Karpas-422 (cell line): ENCODE measurements at regions not wholly inside any gene's neighbourhood (a gene's known extent, or its start where the extent isn't known, plus 50 kb on each side); places are given as distances from the start of the nearest gene placed in this dataset.
"Not testable (repeated sequence)": the region's sequence is repeated elsewhere in the genome, so short reads cannot be mapped to it uniquely, and the experiment has no call there.

Experiments used
- DNase-seq: peaks from one replicate; pipeline ENCODE4 v3.0.0-alpha.2; 2015
- H2AFZ ChIP-seq: fragments of 200-600 bp; sonication (generic); 2 replicates; pipeline ENCODE4 v1.6.1; 2014; ENCODE audit warnings: antibody characterized with exemption, low read length, mixed read lengths
- H3K27ac ChIP-seq: fragments of 200-600 bp; sonication (generic); 2 replicates; pipeline ENCODE4 v1.5.1; 2014; ENCODE audit warnings: mild to moderate bottlenecking, low read length, moderate library complexity
- H3K27me3 ChIP-seq: fragments of 200-600 bp; sonication (generic); 2 replicates; pipeline ENCODE4 v1.6.1; 2014; ENCODE audit warnings: low read length, mixed read lengths
- H3K36me3 ChIP-seq: fragments of 200-600 bp; sonication (generic); 2 replicates; pipeline ENCODE4 v1.6.1; 2014; ENCODE audit warnings: low read length, mixed read lengths; ENCODE audit not compliant: insufficient read depth
- H3K4me1 ChIP-seq: fragments of 200-600 bp; sonication (generic); 2 replicates; pipeline ENCODE4 v1.6.1; 2014; ENCODE audit warnings: mild to moderate bottlenecking, low read length, mixed read lengths
- H3K4me2 ChIP-seq: fragments of 200-600 bp; sonication (generic); 2 replicates; pipeline ENCODE4 v1.6.1; 2014; ENCODE audit warnings: low read length, low read depth, mild to moderate bottlenecking; ENCODE audit not compliant: poor library complexity, severe bottlenecking
- H3K4me3 ChIP-seq: fragments of 200-600 bp; sonication (generic); 2 replicates; pipeline ENCODE4 v1.5.1; 2014; ENCODE audit warnings: mild to moderate bottlenecking, antibody characterized with exemption, low read length, mixed read lengths
- H3K79me2 ChIP-seq: fragments of 200-600 bp; sonication (generic); 2 replicates; pipeline ENCODE4 v1.6.1; 2014; ENCODE audit warnings: mild to moderate bottlenecking, low read length, mixed read lengths
- H3K9ac ChIP-seq: fragments of 200-600 bp; sonication (generic); 2 replicates; pipeline ENCODE4 v1.6.0; 2014; ENCODE audit warnings: low read length
- H3K9me2 ChIP-seq: fragments of 200-600 bp; sonication (generic), shearing (Covaris generic); replicated peaks from 2 replicates; pipeline ENCODE4 v1.6.0; 2014; ENCODE audit warnings: mild to moderate bottlenecking, low read length, moderate library complexity; ENCODE audit not compliant: insufficient read depth
- H3K9me3 ChIP-seq: fragments of 300-700, 200-600 bp; sonication (generic); 2 replicates; pipeline ENCODE4 v1.6.1; 2014; ENCODE audit warnings: low read length, mixed read lengths
- H4K20me1 ChIP-seq: fragments of 200-600 bp; sonication (generic); 2 replicates; pipeline ENCODE4 v1.6.1; 2014; ENCODE audit warnings: mild to moderate bottlenecking, antibody characterized with exemption, low read length, low read depth; ENCODE audit not compliant: insufficient read depth

DNA sequence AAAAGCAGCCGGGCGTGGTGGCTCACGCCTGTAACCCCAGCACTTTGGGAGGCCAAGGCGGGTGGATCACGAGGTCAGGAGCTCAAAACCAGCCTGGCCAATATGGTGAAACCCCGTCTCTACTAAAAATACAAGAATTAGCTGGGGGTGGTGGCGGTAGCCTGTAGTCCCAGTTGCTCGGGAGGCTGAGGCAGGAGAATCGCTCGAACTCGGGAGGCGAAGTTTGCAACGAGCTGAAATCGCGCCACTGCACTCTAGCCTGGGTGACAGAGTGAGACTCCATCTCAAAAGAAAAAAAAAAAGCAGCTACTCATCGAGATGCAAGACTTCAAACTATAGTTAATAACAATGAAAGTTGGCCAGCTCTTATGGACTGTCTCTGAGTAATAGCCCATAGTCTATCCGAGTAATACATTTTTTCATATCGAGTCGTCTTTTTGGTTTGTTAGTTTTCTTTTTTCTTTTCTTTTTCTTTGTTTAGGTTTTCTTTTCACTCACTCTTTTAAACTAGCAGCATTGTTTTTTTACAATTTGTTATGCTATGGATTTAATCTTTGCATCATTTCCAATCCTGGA, 58.4 kb upstream of the PRR5 start:
- not testable (repeated sequence) for H3K27me3 ChIP-seq

DNA sequence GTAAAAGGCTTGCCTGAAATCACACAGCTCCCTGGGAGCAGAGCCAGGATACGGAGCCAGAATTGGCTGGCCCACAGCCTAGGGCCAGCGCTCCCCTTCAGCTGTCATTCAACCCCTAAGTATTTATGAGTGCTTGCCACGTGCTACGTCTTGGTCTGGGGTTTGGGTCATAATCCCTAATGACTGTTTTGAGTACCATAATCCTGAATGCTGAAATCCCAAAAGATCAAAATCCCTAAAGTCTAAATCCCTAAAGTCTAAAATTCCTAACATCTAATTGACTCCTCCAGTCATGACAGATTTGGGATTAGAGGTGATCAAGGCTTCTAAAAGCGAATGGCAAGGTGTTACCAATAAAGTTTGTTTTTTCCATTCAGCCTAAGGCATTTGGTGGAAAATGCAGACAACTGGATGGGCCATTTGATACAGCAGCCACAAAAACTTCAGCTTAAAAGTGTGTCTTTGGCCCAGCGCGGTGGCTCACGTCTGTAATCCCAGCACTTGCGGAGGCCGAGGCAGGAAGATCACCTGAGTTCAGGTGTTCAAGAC, 59.8 kb upstream of the PRR5 start:
- H3K4me2 ChIP-seq: no peak overlapping the region
- H3K79me2 ChIP-seq: no peaks in the 10 kb centered on the region
- H3K9me2 ChIP-seq: no peaks in the 10 kb centered on the region
- no peaks in the 10 kb centered on the region for H4K20me1 ChIP-seq
- no peak overlapping the region for H3K27ac ChIP-seq
- DNase-seq: no peak
- no peak overlapping the region for H3K9ac ChIP-seq
- no peaks in the 10 kb centered on the region for H3K9me3 ChIP-seq
- no peak overlapping the region for H2AFZ ChIP-seq
- H3K36me3 ChIP-seq: no peaks in the 10 kb centered on the region
- H3K27me3 ChIP-seq: no peaks in the 10 kb centered on the region
- H3K4me3 ChIP-seq: no peak overlapping the region
- H3K4me1 ChIP-seq: no peaks in the 10 kb centered on the region

More for the DNA sequence above, 58.4 kb upstream of the PRR5 start:
- not testable (repeated sequence) for H3K9me3 ChIP-seq, H3K4me2 ChIP-seq, H2AFZ ChIP-seq, H3K79me2 ChIP-seq, H3K4me1 ChIP-seq, H3K27ac ChIP-seq, H4K20me1 ChIP-seq, H3K36me3 ChIP-seq, H3K9me2 ChIP-seq, H3K9ac ChIP-seq, H3K4me3 ChIP-seq, DNase-seq

DNA sequence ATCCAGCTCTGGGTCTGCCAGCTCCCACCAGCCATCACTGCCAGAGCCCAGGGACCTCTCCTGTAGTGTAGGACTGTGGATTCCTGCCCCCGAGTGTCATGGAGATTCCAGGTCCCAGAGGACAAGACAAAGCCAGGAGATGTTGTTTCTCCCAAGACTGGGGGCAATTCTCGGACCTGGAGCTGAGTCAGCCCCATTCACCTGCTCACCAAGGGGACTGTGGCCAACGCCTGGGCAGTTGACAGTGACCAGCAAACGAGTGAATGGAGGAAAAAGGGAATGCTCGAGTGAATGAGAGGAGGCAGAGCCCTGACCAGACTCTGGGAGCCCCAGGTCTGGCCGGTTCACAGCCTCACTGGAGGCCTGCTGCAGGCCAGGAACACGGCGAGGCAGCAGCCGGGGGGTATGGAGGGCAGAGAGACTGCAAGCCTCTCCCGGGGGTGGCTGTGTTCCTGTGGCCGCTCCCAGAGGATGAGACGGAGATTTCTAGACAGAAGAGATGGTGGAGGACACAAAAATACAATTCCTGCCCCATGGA, 61.3 kb upstream of the PRR5 start:
- H3K9me3 ChIP-seq: no peaks in the 10 kb centered on the region
- DNase-seq: no peak
- H4K20me1 ChIP-seq: no peaks in the 10 kb centered on the region

DNA sequence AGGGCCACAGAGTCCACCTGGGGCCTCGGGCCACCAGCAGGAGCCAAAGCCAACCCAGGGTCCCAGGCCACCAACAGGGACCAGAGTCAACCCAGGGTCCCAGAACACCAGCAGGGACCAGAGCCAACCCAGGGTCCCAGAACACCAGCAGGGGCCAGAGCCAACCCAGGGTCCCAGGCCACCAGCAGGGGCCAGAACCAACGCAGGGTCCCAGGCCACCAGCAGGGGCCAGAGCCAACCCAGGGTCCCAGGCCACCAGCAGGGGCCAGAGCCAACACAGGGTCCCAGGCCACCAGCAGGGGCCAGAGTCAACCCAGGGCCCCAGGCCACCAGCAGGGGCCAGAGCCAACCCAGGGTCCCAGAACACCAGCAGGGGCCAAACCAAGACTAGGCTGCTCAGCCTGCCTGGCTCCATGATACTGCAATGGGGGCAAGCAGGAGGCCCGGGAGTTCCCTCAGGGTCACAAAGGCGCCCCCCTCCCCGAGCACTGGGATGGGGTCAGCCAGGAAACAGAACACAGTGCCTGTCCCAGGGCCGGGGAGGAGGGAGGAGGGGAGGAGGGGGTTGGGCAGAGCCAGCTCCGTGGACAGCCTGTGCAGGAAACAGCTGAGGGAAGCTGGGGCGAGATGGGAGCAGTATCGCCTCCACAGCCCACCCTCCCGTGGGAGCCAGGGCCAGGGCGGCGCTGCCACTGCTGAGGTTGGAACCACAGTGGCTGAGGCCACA, 62.0 kb upstream of the PRR5 start:
- Histone ChIP-seq H3K79me2 (no peaks in the 10 kb centered on the region), H2AFZ (no peak overlapping the region), H3K9me3 (no peaks in the 10 kb centered on the region), H3K36me3 (no peaks in the 10 kb centered on the region), H3K4me3 (no peak overlapping the region), H3K9ac (no peak overlapping the region), H3K4me2 (no peak overlapping the region), H3K4me1 (no peaks in the 10 kb centered on the region), H3K27ac (no peak overlapping the region), H3K9me2 (no peaks in the 10 kb centered on the region), H4K20me1 (no peaks in the 10 kb centered on the region), H3K27me3 (no peaks in the 10 kb centered on the region)
- no peak for DNase-seq

More for the DNA sequence above, 61.3 kb upstream of the PRR5 start:
- H3K79me2 ChIP-seq: no peaks in the 10 kb centered on the region
- no peaks in the 10 kb centered on the region for H3K4me1 ChIP-seq
- no peak overlapping the region for H3K9ac ChIP-seq
- no peak overlapping the region for H3K4me2 ChIP-seq
- no peak overlapping the region for H3K27ac ChIP-seq
- H3K36me3 ChIP-seq: no peaks in the 10 kb centered on the region
- no peak overlapping the region for H3K4me3 ChIP-seq
- no peaks in the 10 kb centered on the region for H3K9me2 ChIP-seq
- H3K27me3 ChIP-seq: no peaks in the 10 kb centered on the region
- no peak overlapping the region for H2AFZ ChIP-seq

DNA sequence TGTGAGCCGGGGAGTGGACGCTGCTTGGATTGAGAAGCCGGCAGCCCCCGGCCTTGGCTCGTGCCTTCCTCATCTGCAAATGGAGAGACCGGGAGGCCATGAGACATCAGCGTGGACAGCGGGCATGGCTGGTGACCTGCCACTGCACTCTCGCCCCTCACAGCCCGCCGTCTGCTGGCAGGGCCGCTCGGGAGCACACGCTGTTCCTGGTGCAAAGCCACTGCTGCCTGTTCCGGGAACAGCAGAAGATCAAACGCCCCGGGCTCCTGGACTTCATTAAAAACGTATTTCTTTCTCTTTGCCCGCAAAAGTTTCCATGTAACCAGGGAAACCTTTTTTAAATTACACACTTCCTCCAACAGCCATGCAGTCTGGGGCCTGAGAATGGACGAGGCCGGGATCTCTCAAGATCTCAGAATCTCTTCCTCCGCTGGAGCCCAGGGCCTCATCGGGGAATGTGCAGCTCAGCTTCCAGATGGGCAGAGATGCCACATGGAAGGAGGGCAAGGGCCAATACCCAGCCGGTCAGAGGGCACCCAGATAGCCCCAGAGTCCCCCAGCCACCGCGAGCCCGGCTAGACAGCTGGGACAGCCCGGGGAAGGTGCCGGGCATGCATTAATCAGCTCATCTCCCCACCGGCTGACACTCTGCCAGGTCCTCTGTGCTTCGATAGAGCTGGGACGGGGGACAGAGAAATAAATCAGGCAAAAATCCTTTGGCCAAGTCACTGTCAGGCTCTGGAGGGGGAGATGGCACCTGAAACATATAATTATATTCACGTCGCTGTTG, 62.8 kb upstream of the PRR5 start:
- H3K36me3 ChIP-seq: no peaks in the 10 kb centered on the region
- H3K4me1 ChIP-seq: no peaks in the 10 kb centered on the region
- no peaks in the 10 kb centered on the region for H4K20me1 ChIP-seq
- H3K27me3 ChIP-seq: no peaks in the 10 kb centered on the region
- no peak overlapping the region for H3K4me3 ChIP-seq
- DNase-seq: no peak
- no peak overlapping the region for H2AFZ ChIP-seq
- no peak overlapping the region for H3K4me2 ChIP-seq
- no peak overlapping the region for H3K27ac ChIP-seq
- no peaks in the 10 kb centered on the region for H3K79me2 ChIP-seq
- H3K9ac ChIP-seq: no peak overlapping the region
- H3K9me3 ChIP-seq: no peaks in the 10 kb centered on the region
- H3K9me2 ChIP-seq: no peaks in the 10 kb centered on the region

DNA sequence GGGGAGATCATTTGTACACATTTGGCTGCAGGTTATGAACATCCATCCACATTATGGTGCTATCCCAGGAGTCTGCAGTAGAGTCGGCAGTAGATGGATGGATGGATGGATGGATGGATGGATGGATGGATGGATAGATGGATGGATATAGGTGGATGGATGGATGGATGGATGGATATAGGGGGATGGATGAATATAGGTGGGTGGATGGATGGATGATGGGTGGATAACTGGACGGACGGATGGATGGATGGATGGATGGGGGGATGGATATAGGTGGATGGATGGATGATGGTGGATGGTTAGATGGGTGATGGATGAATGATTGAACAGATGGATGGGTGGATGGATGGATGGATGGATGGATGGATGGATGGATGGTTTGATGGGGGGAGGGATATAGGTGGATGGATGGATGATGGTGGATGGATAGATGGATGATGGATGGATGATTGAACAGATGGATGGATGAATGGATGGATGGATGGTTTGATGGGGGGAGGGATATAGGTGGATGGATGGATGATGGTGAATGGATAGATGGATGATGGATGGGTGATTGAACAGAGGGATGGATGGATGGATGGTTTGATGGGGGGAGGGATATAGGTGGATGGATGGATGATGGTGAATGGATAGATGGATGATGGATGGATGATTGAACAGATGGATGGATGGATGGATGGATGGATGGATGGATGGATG, 65.3 kb upstream of the PRR5 start:
- not testable (repeated sequence) for H3K36me3 ChIP-seq, H3K9ac ChIP-seq, H2AFZ ChIP-seq, H3K4me2 ChIP-seq, H3K27ac ChIP-seq, H3K9me2 ChIP-seq, H3K27me3 ChIP-seq, H4K20me1 ChIP-seq, DNase-seq, H3K79me2 ChIP-seq, H3K4me1 ChIP-seq, H3K9me3 ChIP-seq, H3K4me3 ChIP-seq

DNA sequence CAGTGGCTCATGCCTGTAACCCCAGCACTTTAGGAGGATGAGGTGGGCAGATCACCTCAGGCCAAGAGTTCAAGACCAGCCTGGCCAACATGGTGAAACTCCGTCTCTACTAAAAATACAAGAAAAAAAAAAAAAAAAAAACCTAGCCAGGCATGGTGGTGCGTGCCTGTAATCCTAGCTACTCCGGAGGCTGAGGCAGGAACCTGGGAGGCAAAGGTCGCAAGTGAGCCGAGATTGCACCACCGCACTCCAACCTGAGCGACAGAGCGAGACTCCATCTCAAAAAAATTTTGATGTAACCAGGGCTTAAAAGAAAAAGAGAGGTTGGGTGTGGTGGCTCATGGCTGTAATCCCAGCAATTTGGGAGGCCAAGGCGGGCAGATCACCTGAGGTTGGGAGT, 66.4 kb upstream of the PRR5 start:
- not testable (repeated sequence) for H3K9me3 ChIP-seq, H3K36me3 ChIP-seq, H3K9ac ChIP-seq, H3K27ac ChIP-seq, DNase-seq, H3K79me2 ChIP-seq, H3K4me2 ChIP-seq, H4K20me1 ChIP-seq, H3K27me3 ChIP-seq, H3K4me1 ChIP-seq, H3K4me3 ChIP-seq, H3K9me2 ChIP-seq, H2AFZ ChIP-seq
